Rectal smooth muscle tissue (tissue), 1 donor: ENCODE measurements at regions not wholly inside any gene's neighbourhood (a gene's known extent, or its start where the extent isn't known, plus 50 kb on each side); places are given as distances from the start of the nearest gene placed in this dataset.
"Not testable (repeated sequence)": the region's sequence is repeated elsewhere in the genome, so short reads cannot be mapped to it uniquely, and the experiment has no call there.

Experiments used
- H3K27ac ChIP-seq: one replicate; pipeline ENCODE4 v1.7.0; 2013; ENCODE audit warnings: low read depth, low read length, inconsistent platforms
- H3K27me3 ChIP-seq: one replicate; pipeline ENCODE4 v1.7.0; 2013; ENCODE audit warnings: low read length; ENCODE audit not compliant: control insufficient read depth, insufficient read depth
- H3K36me3 ChIP-seq: one replicate; pipeline ENCODE4 v1.7.0; 2013; ENCODE audit warnings: low read length; ENCODE audit not compliant: control insufficient read depth, insufficient read depth
- H3K4me1 ChIP-seq: one replicate; pipeline ENCODE4 v1.7.0; 2013; ENCODE audit warnings: low read length; ENCODE audit not compliant: control insufficient read depth, insufficient read depth
- H3K4me3 ChIP-seq: one replicate; pipeline ENCODE4 v1.7.0; 2013; ENCODE audit warnings: low read length
- H3K9ac ChIP-seq: one replicate; pipeline ENCODE4 v1.7.0; 2013; ENCODE audit warnings: low read length

DNA sequence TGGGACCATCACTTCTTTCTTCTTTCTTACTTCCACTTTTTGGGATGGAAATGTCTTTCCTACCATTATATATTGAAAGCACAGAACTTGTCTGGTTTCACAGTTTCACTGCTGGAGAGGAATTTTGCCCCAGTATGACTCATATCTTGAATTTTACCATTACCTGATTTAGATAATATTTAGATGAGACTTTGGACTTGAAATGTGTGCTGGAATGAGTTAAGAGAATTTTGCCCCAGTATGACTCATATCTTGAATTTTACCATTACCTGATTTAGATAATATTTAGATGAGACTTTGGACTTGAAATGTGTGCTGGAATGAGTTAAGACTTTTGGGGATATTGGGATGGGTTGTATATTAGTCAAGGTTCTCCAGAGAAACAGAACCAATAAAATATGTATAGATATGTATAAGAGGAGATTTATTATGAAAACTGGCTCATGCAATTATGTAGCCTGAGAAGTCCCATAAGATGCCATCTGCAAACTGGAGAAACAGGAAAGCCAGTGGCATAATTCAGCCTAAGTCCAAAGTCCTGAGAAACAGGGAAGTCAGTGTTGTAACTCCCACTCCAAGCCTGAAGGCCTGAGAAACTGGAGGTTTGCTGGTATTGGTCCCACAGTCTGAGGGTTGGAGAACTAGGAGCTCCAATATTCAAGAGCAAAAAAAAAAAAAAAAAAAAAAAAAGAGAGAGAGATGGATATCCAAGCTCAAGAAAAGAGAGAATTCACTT, 1029.2 kb downstream of the EPHA3 start:
- H3K27me3 ChIP-seq = no peaks in the 10 kb centered on the region
- H3K27ac ChIP-seq = no peak overlapping the region
- no peak overlapping the region for H3K4me3 ChIP-seq

GRCh38 chr3:90145094-90145860, 1037.9 kb downstream of the EPHA3 start:
- Histone ChIP-seq H3K27ac (no peak overlapping the region), H3K36me3 (no peaks in the 10 kb centered on the region), H3K9ac (no peak overlapping the region), H3K4me3 (no peak overlapping the region), H3K27me3 (no peaks in the 10 kb centered on the region), H3K4me1 (no peaks in the 10 kb centered on the region)

More for the DNA sequence above, 1029.2 kb downstream of the EPHA3 start:
- no peaks in the 10 kb centered on the region for H3K36me3 ChIP-seq
- no peak overlapping the region for H3K9ac ChIP-seq
- H3K4me1 ChIP-seq = no peaks in the 10 kb centered on the region

GRCh38 chr3:90180096-90180495, 1072.7 kb downstream of the EPHA3 start:
- Histone ChIP-seq H3K4me1 (no peaks in the 10 kb centered on the region), H3K27ac (no peak overlapping the region), H3K9ac (no peak overlapping the region), H3K4me3 (no peak overlapping the region), H3K36me3 (no peaks in the 10 kb centered on the region), H3K27me3 (no peaks in the 10 kb centered on the region)

DNA sequence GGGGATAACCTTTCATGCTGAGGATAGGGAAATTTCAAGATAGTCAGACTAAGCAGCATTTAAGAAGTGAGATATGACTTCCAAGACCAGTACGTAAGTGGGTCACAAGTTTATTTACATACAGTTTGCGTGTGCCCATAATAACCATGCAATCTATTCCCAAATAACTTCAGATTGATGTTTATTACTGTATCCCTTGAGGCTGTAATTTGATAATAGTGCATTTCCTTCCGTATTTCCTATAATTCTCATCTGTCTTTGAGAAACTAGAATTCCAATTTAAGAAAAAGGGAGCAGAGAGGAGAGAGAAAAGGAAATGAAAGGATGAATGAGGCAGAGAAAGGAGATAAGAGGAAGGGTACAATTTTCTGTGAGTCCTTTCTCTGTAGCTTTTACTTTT, 1073.1 kb downstream of the EPHA3 start:
- Histone ChIP-seq H3K27me3 (no peaks in the 10 kb centered on the region), H3K27ac (no peak overlapping the region), H3K36me3 (no peaks in the 10 kb centered on the region), H3K9ac (no peak overlapping the region), H3K4me1 (no peaks in the 10 kb centered on the region), H3K4me3 (no peak overlapping the region)

GRCh38 chr3:90182291-90182976, 1075.0 kb downstream of the EPHA3 start:
- not testable (repeated sequence) for H3K4me1 ChIP-seq
- H3K4me3 ChIP-seq = peak overlapping the region; percentile 52

DNA sequence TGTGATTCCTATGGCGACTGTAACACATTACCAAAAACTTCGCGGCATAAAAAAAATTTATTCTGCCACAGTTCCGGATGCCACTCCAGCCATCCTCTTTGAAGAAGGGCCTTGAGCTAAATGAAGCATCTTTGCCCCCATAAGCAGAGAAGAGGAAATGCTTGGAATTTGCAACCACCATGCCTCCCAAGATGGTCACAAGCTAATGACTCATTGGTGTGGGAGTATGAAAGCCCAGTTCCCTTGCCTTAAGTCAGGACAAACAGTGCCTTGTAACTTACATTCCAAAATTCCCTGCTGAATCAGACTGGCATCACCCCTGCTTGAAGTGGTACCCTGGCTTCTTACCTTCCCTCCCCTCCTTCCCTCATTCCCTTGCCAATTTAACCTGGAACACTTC, 1077.4 kb downstream of the EPHA3 start:
- Histone ChIP-seq H3K4me3 (no peak overlapping the region), H3K36me3 (no peaks in the 10 kb centered on the region), H3K27ac (no peak overlapping the region), H3K27me3 (no peaks in the 10 kb centered on the region), H3K9ac (no peak overlapping the region), H3K4me1 (no peaks in the 10 kb centered on the region)

More at GRCh38 chr3:90182291-90182976, 1075.0 kb downstream of the EPHA3 start:
- not testable (repeated sequence) for H3K9ac ChIP-seq, H3K27ac ChIP-seq, H3K36me3 ChIP-seq, H3K27me3 ChIP-seq

- H3K9ac ChIP-seq, H3K27ac ChIP-seq, H3K27me3 ChIP-seq, H3K36me3 ChIP-seq, H3K4me1 ChIP-seq, H3K4me3 ChIP-seq: not testable (repeated sequence)
Observed at GRCh38 chr3:90197383-90197782, 1090.0 kb downstream of the EPHA3 start.

- H3K36me3 ChIP-seq, H3K27ac ChIP-seq, H3K4me3 ChIP-seq, H3K4me1 ChIP-seq, H3K9ac ChIP-seq, H3K27me3 ChIP-seq: not testable (repeated sequence)
Observed at GRCh38 chr3:90202931-90203330, 1095.5 kb downstream of the EPHA3 start.

GRCh38 chr3:90206482-90206881, 1099.1 kb downstream of the EPHA3 start:
- not testable (repeated sequence) for H3K9ac ChIP-seq, H3K27ac ChIP-seq, H3K4me1 ChIP-seq, H3K27me3 ChIP-seq, H3K4me3 ChIP-seq, H3K36me3 ChIP-seq

DNA sequence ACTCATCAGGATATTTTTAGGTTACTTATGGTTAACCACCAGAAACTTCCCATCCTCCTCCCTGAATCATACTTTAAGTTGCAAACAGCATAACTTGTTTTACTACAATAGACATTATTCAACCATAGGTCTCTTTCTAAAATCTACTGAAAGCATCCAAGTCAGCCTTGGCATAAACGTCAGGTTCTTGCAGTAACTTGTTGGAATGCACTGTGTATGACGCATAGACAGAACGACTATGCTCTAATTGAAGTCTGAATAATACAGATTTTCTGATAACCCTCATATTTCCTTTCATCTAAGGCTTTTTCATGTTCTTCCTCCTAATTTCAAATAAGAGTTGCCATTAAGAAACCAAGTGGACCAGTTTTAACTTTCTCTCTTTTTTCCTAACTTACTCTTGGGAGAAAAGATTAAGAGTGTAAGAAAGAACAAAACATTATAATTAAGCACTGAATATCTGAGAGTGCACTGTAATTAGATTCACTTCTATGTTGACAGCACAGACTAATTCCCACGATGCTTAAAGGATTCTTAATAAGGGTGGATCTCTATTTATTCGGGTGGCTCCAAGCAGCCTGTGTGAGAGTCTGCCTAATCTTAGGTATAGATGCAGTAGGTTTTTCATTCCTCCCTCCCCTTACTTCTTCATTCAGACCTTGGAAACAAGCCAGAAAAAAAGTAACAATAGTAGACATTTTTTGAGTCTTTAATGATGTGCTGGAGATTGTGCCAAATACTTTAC, 1100.1 kb downstream of the EPHA3 start:
- H3K9ac ChIP-seq, H3K4me3 ChIP-seq, H3K36me3 ChIP-seq, H3K4me1 ChIP-seq, H3K27ac ChIP-seq, H3K27me3 ChIP-seq: not testable (repeated sequence)

GRCh38 chr3:90221900-90222299, 1114.5 kb downstream of the EPHA3 start:
- H3K27me3 ChIP-seq = no peaks in the 10 kb centered on the region
- no peak overlapping the region for H3K27ac ChIP-seq
- H3K4me3 ChIP-seq = no peak overlapping the region
- H3K36me3 ChIP-seq = no peaks in the 10 kb centered on the region
- H3K9ac ChIP-seq = no peak overlapping the region
- no peaks in the 10 kb centered on the region for H3K4me1 ChIP-seq

GRCh38 chr3:90241481-90241880, 1134.1 kb downstream of the EPHA3 start:
- H3K36me3 ChIP-seq = no peaks in the 10 kb centered on the region
- no peak overlapping the region for H3K4me3 ChIP-seq
- H3K9ac ChIP-seq = no peak overlapping the region
- H3K27ac ChIP-seq = no peak overlapping the region
- no peaks in the 10 kb centered on the region for H3K4me1 ChIP-seq
- H3K27me3 ChIP-seq = no peaks in the 10 kb centered on the region
